MM.1S (cell line): ENCODE measurements at regions not wholly inside any gene's neighbourhood (a gene's known extent, or its start where the extent isn't known, plus 50 kb on each side); places are given as distances from the start of the nearest gene placed in this dataset.

Experiments
- CTCF ChIP-seq: fragments of 300-600 bp; sonication (generic); IDR thresholded peaks from 2 replicates; pipeline ENCODE4 v1.5.1; 2016; ENCODE audit warnings: antibody characterized with exemption, low read length, mixed read lengths
- EZH2 ChIP-seq: fragments of 300-600 bp; sonication (generic); optimal IDR thresholded peaks from 2 replicates; pipeline ENCODE3; 2017; ENCODE audit warnings: low read depth, mild to moderate bottlenecking, antibody characterized with exemption, low read length, mixed read lengths
- EZH2phosphoT487 ChIP-seq: fragments of 300-600 bp; sonication (generic); IDR thresholded peaks from 2 replicates; pipeline ENCODE4 v1.6.1; 2018; ENCODE audit warnings: antibody characterized with exemption, low read length

DNA sequence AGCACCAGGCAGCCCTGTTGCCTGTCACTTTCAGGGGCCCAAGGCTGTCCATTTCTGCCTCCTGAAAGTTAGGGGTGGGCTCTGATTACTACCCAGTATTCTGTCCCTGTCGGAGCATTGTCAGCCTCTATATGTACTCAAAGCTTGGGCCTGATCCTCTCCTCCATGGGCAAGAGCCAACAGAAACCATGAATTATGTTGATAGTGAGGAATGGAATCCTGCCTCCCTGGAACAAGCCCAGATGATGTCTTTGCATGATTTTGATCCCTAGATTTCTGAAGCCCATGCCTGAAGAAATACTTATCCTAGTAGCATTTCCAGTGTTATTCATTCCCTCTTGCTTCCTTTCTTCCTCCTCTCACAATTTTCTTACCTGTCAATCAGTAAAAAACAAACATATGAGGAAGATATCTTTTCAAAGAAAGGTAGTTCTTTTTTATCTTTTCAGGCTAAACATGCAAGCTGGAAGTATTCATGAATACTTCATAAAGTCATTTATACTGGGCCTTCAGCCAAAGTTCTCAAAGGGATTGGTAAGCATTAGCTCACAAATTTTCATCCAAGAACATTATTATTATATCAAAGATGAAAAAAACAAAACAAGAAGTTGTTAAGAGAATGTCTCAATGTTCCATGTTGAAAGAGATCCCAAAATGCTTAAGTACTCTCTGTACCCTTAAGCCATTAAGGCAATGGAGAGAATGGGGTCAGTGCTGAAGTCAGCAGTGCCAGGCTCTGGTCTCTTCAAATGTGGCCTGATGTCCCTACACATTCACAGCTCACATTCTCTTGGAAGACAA is 171.7 kb downstream of the NHLRC3 start:
- TF ChIP-seq CTCF (no peak), EZH2 (no peak), EZH2phosphoT487 (no peak)
